Endothelial cell (in vitro differentiated cells): ENCODE measurements at regions not wholly inside any gene's neighbourhood (a gene's known extent, or its start where the extent isn't known, plus 50 kb on each side); places are given as distances from the start of the nearest gene placed in this dataset.

Experiments
- DNase-seq: peaks from one replicate; pipeline ENCODE4 v3.0.0; 2021; ENCODE audit warnings: low spot score
- H3K27ac Mint-ChIP-seq: one replicate; pipeline ENCODE4 v1.8.0; 2021; ENCODE audit warnings: mixed read lengths, inconsistent platforms; ENCODE audit not compliant: unreplicated experiment
- H3K27me3 Mint-ChIP-seq: one replicate; pipeline ENCODE4 v1.8.0; 2021; ENCODE audit warnings: mild to moderate bottlenecking, moderate library complexity, mixed read lengths, inconsistent platforms; ENCODE audit not compliant: unreplicated experiment
- H3K36me3 Mint-ChIP-seq: one replicate; pipeline ENCODE4 v1.8.0; 2021; ENCODE audit warnings: mild to moderate bottlenecking, low read depth, mixed read lengths, inconsistent platforms; ENCODE audit not compliant: unreplicated experiment
- H3K4me1 Mint-ChIP-seq: one replicate; pipeline ENCODE4 v1.8.0; 2021; ENCODE audit warnings: mild to moderate bottlenecking, mixed read lengths, inconsistent platforms; ENCODE audit not compliant: unreplicated experiment
- H3K4me3 Mint-ChIP-seq: one replicate; pipeline ENCODE4 v1.8.0; 2021; ENCODE audit warnings: mild to moderate bottlenecking, mixed read lengths, inconsistent platforms; ENCODE audit not compliant: unreplicated experiment
- H3K9me3 Mint-ChIP-seq: one replicate; pipeline ENCODE4 v1.8.0; 2021; ENCODE audit warnings: mixed read lengths, inconsistent platforms; ENCODE audit not compliant: unreplicated experiment
- CTCF ChIP-seq: fragments of 200-600 bp; sonication (generic); IDR thresholded peaks from one replicate; pipeline ENCODE4 v1.5.0; 2021; ENCODE audit warnings: antibody characterized with exemption; ENCODE audit not compliant: unreplicated experiment

GRCh38 chr6:139857143-139857542 lies 482.7 kb upstream of the CITED2 start:
- no peak for DNase-seq
- Mint-ChIP-seq H3K27me3 (no peaks in the 10 kb centered on the region), H3K4me3 (no peak overlapping the region), H3K4me1 (no peaks in the 10 kb centered on the region), H3K36me3 (no peaks in the 10 kb centered on the region), H3K9me3 (no peaks in the 10 kb centered on the region), H3K27ac (no peak overlapping the region)
- no peak for TF ChIP-seq CTCF

- Mint-ChIP-seq H3K4me3 (no peak overlapping the region), H3K27me3 (no peaks in the 10 kb centered on the region)
- no peak for DNase-seq
Measured at GRCh38 chr6:139856562-139856961, 482.1 kb upstream of the CITED2 start.

GRCh38 chr6:139855671-139856311 lies 481.3 kb upstream of the CITED2 start:
- Mint-ChIP-seq H3K27ac (no peak overlapping the region), H3K36me3 (no peaks in the 10 kb centered on the region), H3K27me3 (no peaks in the 10 kb centered on the region), H3K4me1 (no peaks in the 10 kb centered on the region), H3K4me3 (no peak overlapping the region), H3K9me3 (no peaks in the 10 kb centered on the region)
- TF ChIP-seq CTCF = no peak
- DNase-seq = no peak

More at GRCh38 chr6:139856562-139856961, 482.1 kb upstream of the CITED2 start:
- no peaks in the 10 kb centered on the region for H3K4me1 Mint-ChIP-seq
- no peaks in the 10 kb centered on the region for H3K9me3 Mint-ChIP-seq
- no peak overlapping the region for H3K27ac Mint-ChIP-seq
- no peaks in the 10 kb centered on the region for H3K36me3 Mint-ChIP-seq
- no peak for TF ChIP-seq CTCF

- Mint-ChIP-seq H3K4me3 (no peak overlapping the region), H3K27ac (no peak overlapping the region), H3K4me1 (no peaks in the 10 kb centered on the region), H3K27me3 (peaks cover 2% of the 10 kb centered on the region), H3K9me3 (no peaks in the 10 kb centered on the region), H3K36me3 (no peaks in the 10 kb centered on the region)
- no peak for TF ChIP-seq CTCF
- no peak for DNase-seq
Measured at GRCh38 chr6:139853302-139853992, 479.0 kb upstream of the CITED2 start.

GRCh38 chr6:139852488-139853140 lies 478.2 kb upstream of the CITED2 start:
- Mint-ChIP-seq H3K36me3 (no peaks in the 10 kb centered on the region), H3K27me3 (peaks cover 2% of the 10 kb centered on the region), H3K27ac (no peak overlapping the region), H3K9me3 (no peaks in the 10 kb centered on the region), H3K4me1 (no peaks in the 10 kb centered on the region), H3K4me3 (no peak overlapping the region)
- TF ChIP-seq CTCF = no peak
- no peak for DNase-seq
